ENCODE measurements at regions not wholly inside any gene's neighbourhood (a gene's known extent, or its start where the extent isn't known, plus 50 kb on each side); places are given as distances from the start of the nearest gene placed in this dataset.

- RAD21 ChIA-PET (ENCODE audit: low non-redundant PET in 1 of 2, low total read pairs in 2 of 2, uncharacterized antibody in 2 of 2, unreplicated experiment in 2 of 2) = no interaction called here
- no peaks in the 10 kb centered on the region; the same call in 1 of the 2 replicates for H3K9me2 ChIP-seq (ENCODE audit: insufficient read depth)
- ATAC-seq = no peak
- no peaks in the 10 kb centered on the region for H3K9me3 ChIP-seq (ENCODE audit: control insufficient read depth in 1 of 2, insufficient read depth in 1 of 2, low read depth in 1 of 2, low read length in 2 of 2)
- no peaks in the 10 kb centered on the region for H3K27me3 ChIP-seq (ENCODE audit: insufficient read depth, low read length)
- DNase-seq (ENCODE audit: low read depth, low spot score) = no peak
- TF ChIP-seq SRF (IDR thresholded peaks at IDR 0.05; ENCODE audit: low read depth) (no peak), EGR1 (IDR thresholded peaks at IDR 0.05; ENCODE audit: low read depth) (no peak), POLR2A (IDR thresholded peaks at IDR 0.05; ENCODE audit: borderline replicate concordance, extremely low read depth, insufficient read depth, insufficient read length) (no peak), EZH2 (IDR thresholded peaks at IDR 0.05) (no peak), ZNF274 (IDR thresholded peaks at IDR 0.05; ENCODE audit: low read depth, low read length) (no peak), TCF7L2 (IDR thresholded peaks at IDR 0.05; ENCODE audit: borderline replicate concordance, extremely low read depth, insufficient read depth, insufficient read length) (no peak), ELF1 (IDR thresholded peaks at IDR 0.05; ENCODE audit: borderline replicate concordance, low read depth) (no peak), EZH2phosphoT487 (IDR thresholded peaks at IDR 0.05; ENCODE audit: borderline replicate concordance) (no peak), SIN3A (IDR thresholded peaks at IDR 0.05; ENCODE audit: low read depth) (no peak), CBX3 (IDR thresholded peaks at IDR 0.05; ENCODE audit: low read depth) (no peak)
- TF ChIP-seq, protein P1, sequence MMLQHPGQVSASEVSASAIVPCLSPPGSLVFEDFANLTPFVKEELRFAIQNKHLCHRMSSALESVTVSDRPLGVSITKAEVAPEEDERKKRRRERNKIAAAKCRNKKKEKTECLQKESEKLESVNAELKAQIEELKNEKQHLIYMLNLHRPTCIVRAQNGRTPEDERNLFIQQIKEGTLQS (IDR thresholded peaks at IDR 0.05) = no peak
- intact Hi-C loops (cut with micrococcal nuclease) = no loop called here
- H4K20me1 ChIP-seq (ENCODE audit: insufficient read depth) = no peaks in the 10 kb centered on the region
- H3K4me3 ChIP-seq (replicated peaks in 1 of 2; ENCODE audit: low read depth in 1 of 2, low read length in 2 of 2) = no peak overlapping the region
- no peaks in the 10 kb centered on the region for H3K79me2 ChIP-seq (ENCODE audit: insufficient read depth, low read length)
- H2AFZ ChIP-seq (ENCODE audit: low read depth, low read length, poor library complexity, severe bottlenecking) = peak overlapping the region; percentile 36
- BruUV-seq (replicated peaks) = no TSS peak
- CTCF ChIA-PET = no interaction called here
- no peak overlapping the region for H3K9ac ChIP-seq (ENCODE audit: low read length)
- no peak overlapping the region for H3K4me2 ChIP-seq (ENCODE audit: low read length)
- no peaks in the 10 kb centered on the region for H3K36me3 ChIP-seq (ENCODE audit: control insufficient read depth in 1 of 2, insufficient read depth in 2 of 2, low read length in 2 of 2)
- no peak overlapping the region for H3K27ac ChIP-seq (ENCODE audit: low read depth, low read length)
- POLR2A ChIA-PET = no interaction called here
- peaks cover 0 to 15% of the 10 kb centered on the region in 2 experiments; a peak in 3 of 4 replicates for H3K4me1 ChIP-seq (ENCODE audit: control insufficient read depth in 1 of 2, insufficient read depth in 2 of 2, low read length in 2 of 2)
These were observed 53.9 kb upstream of the SSR3 start for GRCh38 chr3:156608601-156609514.

All from HCT116 (cell line).